ENCODE measurements at regions not wholly inside any gene's neighbourhood (a gene's known extent, or its start where the extent isn't known, plus 50 kb on each side); places are given as distances from the start of the nearest gene placed in this dataset.
A peak's percentile ranks its signal among the peaks of the same experiment; 100 is the strongest.
"Not testable (repeated sequence)": the region's sequence is repeated elsewhere in the genome, so short reads cannot be mapped to it uniquely, and the experiment has no call there.

DNA sequence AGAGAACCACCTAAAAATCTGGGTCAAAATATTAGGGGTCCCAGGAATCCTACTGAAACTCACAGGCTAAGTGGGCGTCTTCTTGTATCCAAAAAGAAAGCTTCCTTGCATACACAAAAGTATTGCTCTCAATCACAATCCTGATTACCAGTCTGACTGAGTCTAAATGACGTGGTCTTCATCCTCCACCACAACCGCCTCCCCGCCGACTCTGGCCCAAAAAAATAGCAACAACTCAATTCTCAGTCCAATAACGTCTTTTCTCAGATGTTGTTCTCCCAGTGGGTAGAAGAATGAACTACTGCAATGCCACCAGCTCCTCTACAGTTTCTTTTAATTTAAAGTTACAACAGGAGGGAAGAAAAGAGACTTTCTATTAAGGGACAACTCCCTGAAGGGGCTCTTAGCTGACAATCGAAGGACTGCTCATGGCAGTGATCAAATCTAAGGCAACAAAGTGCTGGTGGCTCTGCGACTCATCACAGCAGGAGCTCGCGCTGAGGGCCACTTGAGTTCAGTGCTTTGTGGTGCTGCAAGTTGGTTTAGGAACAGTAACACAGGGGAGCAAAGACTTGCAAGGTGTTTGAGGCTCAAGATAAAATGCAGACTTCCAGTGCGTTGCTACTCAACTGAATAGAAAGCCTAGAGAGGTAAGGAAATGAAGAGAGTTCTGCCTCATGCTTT lies 394.1 kb downstream of the BCAT1 start:
- DNase-seq: no peak

DNA sequence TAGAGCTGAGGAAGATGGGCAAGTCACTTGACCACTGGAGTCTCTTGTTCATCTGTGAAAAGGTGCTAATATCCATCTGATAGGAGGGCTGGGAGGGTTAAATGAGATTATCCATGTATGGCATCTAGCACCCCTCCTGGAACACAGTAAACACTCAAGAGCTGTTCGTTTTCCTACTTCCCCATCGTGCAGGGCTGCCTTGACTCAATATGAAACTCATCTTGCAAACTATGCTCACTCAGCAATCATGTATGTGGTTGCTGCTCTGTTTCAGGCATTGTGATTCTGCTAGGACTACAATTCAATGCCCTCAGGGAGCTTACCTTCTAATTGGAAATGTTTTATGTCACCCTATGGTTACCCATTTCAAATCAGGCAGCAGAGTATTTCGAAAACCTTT lies 395.6 kb downstream of the BCAT1 start:
- no peak for DNase-seq

DNA sequence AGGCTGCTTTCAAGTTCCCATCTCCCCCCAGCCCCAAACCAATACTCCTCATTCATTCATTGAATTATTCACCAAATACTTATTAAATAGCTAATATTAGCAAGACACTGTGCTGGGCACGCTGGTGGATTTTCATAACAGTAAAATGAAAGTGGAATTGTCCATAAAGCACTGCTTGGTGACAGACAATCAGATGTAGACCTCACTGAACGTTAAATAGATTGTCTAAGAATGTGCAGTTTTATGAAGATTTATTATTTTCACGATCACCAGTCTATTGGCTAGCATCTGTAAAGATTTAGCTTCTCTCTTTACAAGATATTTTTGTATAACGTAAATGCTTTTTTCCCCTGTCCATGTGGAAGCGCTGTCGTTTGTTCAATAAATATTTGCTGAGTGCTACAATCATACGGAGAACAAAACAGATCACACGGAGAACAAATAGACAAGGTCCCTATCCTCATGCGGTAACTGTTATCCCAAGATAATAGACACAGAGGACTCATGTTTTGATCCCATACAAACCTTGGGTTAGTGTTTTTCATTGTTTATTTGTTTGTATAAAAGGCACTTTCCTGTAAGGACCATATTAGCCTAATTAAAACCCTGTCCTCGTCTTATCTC lies 397.6 kb downstream of the BCAT1 start:
- DNase-seq: no peak

DNA sequence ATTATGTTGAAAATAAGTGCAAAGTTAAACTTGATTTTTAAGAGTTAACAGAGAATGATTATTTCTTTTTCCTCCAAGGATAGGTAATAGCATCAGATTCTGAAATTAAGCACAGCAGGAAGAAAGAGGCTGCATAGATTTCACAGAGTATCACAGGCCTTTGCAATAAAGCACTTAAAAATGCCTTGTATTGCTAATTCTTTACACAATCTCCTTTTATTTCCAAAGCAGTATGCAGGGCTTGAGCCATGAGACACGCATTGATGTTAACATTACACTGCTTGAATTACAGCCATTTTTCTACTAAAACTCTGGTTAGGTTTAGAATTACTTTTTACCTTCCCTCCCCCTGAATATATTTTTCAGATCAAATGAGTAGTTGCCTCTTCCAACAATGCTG lies 398.3 kb downstream of the BCAT1 start:
- DNase-seq: no peak

DNA sequence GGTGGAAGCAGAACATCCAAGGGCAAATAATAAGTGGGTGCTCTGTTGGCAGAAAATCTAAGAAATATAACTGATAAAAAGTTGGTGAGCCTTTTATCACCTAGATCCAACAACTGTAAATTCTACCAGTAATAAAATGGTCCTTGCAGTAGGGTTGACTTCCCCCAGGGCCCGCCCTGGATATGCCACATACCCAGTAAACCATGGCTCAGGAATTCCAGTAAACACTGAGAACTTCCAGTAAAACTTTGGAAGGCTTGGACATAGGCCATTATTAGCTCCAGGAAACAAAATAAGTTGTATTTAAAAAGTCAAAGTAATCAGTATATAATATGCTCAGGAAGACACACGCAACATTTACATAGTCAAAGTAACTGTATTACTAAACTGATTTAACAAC lies 402.2 kb downstream of the BCAT1 start:
- no peak for DNase-seq

DNA sequence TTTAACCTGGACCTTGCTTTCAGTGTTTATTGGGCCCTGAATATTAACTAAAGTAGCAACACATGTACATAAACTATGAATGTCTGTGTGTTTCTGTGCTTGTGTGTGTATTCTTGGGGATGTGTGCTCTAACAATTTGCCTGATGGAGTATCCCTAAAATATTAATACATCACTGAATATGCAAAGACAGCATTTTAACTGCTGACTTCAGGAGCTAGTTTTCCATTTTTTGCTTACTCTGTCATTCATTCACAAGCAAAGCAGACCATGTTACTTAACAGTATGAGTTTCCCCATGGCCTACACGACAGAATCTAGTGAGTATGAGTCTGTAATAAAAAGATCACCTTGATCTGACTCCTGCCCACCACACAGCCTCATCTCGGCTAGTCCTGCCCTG lies 402.8 kb downstream of the BCAT1 start:
- DNase-seq: no peak

DNA sequence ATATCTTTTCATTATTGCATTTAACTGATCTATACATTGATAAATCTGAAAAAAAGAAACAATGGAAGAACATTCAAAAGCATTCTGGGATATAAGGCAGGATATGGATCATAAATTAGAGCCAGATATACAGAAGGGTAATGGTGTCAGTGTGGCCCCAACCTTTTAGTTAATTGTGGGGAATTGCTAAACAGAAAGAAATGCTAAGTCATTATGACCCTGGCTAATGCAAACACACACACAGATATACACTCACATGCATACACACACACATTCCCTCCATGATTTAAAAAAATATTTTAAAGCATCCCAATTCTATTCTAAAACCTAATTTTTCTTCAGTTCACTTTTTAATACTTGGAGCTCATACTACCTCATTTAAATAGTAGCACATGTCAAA lies 404.5 kb downstream of the BCAT1 start:
- DNase-seq: no peak

DNA sequence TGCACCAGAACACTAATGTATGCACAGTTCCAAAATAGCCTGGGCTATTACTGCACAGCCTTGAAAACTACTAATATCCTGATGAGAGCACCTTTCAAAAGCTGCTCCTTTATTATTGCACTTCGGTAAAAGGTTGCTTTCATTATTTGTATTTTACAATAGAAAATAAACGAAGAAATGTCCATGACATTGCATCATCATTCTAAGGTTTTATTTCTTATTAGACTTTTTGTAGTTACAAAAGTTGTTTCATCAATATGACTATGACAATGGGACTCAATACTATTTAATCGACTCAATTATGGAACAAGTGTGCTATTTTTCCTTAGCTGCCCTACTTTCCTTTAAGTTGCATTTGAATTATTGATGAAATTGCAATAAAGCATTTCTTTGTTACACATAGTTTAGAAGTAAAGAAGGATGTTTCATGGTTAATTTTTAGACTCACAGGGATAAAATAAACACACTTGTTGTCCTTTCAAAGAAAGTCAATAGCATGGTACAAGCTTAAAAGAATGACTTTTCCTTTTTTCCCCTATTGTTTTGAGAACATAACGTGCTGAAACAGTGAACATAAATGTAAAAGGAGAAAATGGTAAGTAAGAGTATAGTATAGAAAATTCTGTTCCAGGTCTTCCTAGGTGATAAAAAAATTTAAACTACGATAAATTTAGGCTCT lies 407.6 kb downstream of the BCAT1 start:
- no peak for DNase-seq

DNA sequence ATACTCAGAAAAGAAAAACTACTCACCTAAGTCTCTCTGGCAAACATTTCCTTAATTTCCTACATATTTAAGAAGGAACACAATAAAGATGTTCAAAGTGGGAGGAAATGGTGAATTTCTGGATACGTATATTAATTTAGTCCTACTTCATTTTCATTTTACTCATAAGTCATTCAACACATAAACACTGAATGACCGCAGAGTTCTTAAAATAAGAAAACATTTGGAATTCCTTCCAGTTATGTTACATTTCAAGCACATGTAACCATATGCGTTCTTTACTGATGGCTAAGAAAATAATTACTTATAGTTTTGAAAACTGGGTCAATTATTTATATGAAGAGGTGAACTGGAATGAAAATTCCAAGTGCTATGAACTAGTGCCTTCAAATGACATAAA lies 409.3 kb downstream of the BCAT1 start:
- no peak for DNase-seq

DNA sequence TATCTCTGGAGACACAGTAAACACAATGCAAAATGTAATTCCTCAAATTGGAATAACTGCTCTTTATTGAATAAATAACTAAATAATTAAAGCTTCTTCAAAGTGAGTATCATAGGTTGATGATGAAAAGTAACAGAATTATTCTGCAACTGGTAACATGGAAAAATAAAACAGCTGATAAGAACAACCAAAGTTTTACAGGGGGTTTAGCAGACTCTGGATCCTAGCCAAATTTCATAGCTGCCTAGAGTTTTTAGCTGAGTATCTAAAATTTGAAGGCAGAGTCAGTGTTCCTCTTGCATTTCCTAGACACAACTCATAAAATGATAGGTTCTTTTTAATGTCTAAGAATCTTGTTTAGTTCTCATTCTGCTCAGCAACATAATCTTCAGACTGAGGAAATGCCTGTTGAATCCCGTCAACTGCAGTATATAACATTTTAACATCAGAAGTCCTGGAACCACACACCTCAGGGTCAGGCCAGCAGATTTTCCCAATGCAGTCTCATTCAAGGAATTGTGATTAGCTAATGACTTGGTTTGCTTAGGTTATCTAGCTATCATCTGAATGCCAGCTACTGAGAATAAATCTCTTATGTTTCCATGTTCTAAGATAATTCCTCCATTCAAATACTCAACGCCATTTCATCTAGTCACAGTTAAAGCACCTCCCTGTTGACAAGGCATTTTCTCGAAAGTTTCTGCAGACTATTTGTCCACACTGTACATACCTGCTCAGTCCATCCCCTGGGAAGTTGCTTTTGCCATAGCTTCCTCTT lies 411.6 kb downstream of the BCAT1 start:
- DNase-seq: no peak

DNA sequence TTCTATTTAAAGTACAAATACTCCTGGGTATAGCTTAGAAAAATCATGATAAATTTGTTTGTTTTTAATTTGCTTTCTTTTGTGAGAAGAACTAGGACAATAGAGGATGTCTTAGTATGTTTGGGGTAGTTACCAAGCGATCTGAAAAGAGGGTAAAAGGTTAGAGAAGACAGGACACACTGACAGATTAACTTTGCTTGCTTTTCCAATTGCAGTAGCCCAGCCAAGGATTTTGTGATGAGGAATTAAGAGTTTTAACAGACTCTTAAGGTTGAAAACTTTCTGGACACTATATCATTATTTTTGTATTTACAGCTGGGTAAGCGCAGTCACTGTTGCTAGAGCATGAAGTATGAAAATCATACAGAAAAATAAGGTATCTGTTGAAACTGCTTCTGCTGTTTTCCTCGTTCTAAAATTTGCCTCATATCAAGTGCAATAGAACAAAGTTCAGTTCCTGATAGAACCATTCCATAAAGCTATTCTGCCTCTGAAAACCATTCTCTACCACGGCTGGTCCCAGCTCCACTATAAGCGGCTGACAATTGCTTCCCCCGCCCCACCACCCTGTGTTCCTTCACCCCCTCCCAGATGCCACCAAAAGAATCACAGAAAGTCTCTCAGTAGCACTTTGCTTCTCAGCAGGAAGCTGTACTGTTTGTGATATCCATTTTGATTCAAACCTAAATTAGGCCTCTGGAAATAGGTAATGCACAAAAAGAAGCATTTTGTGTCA lies 413.4 kb downstream of the BCAT1 start:
- DNase-seq: no peak

DNA sequence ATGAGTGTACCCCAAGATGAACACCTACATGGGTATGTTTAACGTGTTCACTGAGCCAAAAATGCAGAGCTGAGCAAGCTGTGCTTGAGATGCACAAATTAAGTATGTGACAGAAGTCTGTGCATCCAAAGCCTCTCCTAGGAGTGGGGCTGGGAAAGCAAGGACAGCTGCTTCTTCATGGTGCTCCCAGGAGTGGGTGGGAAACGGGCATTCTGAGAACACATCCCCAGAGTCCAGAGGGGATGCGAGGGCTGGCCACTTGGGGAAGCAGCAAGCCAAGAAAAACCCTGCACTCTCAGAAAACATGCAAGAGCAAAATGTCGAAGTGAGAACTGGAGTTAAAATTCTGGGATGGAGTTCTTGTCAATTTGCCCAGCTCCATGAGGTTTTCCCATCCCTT lies 414.3 kb downstream of the BCAT1 start:
- DNase-seq: no peak

DNA sequence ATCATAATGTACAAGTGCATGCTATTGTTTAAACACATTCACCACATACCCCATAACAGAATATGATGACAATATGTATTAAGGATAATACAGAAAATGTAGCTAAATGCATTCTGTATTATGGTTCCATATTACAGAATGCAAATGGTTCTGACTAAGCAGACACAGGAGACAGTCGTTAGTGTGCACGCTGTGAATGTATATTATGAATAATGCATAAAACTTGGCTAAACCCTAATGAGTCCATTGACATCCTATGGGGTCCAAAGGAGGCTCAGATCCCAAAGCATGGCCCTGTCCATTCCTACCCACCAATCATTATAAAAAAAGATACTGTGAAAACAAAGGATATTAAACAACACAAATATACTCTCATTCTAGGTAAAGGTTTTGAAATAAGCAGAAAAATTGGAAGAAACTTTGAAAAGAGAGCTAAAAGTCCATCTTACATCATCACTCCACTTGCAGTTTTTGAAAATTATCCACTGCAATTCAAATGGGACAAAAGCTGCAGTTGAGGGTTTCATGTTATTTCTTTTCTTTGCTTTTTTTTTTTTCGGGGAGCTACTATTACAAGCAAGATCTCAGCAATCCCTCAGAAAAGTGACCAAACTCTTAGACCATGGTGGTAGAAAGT lies 415.1 kb downstream of the BCAT1 start:
- no peak for DNase-seq

DNA sequence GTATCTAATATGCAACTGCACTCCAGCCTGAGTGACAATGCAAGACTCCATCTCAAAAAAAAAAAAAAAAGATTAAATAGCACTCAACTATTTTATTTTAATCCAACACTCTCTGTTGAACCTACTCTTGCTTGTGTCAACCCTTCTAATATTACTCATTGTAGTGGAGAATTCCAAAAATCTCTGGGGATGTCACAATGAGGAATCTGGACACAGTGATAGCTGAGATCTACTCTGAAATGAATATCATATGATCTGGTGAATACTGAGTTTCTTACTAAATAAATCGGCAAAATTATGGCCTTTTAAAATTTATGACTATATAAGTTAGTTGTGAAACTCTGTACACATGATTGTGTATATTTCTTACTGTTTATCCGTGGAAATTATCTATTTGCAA lies 418.2 kb downstream of the BCAT1 start:
- DNase-seq: no peak

DNA sequence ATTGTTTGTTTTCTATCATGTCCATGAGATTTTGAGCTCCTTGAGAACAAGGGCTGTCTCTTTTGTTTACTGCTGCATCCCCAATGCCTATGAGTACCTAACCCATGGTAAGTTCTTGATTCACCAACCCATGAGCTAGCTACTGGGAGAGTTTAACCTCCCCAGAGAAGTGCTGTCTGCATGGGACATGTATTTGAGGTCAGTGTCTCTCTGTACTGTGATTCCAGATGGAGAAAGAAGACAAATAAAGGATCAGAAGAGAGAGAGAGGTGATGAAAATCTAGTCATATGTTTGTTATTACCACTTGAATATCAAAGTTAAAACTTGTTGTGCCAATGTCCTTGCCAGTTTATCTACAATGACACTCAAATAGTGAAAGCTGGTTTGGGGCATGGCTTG lies 421.8 kb downstream of the BCAT1 start:
- no peak for DNase-seq

DNA sequence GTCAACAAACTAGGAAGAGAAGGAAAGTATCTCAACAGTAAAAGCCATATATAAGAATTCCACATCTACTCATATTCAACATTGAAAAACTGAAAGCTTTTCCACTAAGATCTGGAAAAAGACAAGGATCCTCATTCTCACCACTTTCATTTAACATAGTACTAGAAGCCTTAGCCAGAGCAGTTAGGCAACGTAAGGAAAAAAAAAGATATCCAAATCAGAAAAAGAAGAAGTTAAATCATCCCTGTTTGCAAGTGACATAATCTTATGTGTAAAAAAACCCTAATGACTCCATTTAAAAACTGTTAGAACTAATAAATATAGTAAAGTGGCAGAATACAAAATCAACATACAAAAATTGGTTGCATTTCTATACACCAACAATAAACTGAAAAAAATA lies 426.2 kb downstream of the BCAT1 start:
- DNase-seq: peak; percentile 63

DNA sequence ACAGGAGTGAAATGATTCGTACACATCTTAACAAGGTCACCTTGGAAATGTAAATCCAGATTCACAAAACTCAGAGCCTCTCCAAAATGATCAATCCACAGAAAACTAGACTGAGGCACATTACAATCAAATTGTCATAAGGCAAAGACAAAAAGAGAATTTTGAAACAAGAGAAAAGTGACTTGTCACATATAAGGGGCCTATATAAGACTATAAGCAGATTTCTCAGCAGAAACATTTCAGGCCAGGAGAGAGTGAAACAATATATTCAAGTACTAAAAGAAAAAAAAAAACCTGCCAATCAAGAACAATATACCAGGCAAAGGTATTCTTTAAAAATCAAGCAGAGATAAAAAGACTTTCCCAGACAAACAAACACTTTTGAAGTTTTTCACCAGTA lies 429.1 kb downstream of the BCAT1 start:
- DNase-seq: no peak

DNA sequence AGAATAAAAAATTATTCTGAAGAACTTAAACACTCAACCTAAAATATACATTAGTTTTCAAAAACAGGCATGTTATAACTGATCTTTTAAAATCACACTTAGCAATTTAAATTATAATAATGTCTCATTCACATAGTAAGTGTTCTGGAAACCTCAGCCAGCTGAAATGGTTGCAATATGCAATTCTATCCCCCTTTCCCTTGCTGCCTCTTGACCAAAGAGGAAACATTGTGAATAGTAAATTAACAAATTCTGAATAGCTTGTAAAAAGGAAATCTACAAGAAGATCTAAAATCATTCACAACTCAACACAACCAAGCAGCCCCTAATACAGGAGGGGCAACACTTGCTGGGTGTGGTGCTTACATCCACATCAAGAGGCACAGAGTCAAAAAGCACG lies 431.9 kb downstream of the BCAT1 start:
- DNase-seq: no peak

DNA sequence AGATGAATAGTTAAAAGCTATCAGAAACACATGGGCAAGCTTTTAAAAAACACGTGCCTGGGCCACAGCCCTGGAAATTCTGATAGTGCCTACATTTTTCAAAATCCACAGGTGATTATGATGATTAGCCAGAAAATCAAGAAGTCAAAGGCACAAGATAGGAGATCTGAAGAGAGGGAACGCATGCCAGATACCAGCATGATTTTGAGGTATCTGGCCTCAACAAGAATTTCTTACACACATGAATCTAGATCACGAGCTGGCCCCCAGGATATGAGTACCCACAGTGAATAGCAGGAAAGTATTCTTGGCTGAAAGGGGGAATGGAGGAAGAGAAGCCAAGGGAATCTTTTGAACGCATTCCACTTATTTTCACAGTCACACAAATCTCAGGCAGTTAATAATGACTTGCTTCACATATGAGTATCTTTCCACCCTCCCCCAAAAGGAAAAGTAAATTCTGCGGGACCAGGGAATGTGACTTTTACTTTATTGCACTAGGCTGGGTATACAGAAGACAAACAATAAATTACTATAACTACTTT lies 438.2 kb downstream of the BCAT1 start:
- DNase-seq: no peak

DNA sequence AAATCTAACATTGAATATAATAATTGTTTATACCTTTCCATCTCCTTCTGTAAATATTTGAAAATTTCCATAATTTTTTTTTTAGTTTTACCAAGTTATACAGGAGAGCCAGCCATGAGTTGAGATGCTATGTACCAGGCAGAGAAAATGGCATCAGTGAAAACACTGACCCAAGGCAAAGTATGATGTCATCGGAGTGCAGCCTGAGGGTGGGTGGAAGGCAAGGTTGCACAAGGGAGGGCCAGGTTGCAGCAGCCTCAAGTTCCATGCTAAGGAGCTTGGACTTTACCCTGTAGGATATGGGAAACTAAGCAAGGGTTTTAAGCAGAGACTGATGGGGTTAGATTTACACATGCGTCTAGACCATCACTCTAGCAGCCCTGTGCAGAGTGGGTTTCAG lies 441.1 kb downstream of the BCAT1 start:
- peak; percentile 23 for DNase-seq

DNA sequence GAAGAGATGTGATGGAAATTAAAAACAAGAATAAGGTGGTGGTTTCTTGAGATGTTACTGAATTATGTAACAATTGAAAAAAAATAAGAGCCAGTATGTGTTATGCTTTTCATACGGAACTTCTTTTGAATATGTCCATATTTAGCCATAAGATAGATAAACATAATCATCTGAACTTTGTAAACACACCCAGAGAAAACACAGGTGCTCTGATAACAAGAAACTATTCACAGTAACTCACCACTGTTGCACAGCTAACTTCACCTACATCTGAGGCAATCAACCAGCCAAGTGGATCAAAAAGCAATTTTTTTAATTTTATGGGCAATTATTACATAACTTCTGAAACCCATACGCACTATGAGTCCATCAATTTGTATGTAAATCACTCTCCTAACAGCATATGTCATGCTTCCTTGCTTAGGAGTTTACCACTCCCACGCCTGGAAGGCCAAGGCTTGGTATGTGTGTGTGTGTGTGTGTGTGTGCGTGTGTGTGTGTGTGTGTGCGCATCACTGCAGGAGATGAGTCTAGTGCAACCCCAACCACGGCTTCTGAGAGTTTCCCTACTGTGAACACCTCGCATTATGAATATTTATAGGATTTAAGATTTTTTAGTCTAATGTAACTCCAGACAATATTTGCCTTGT lies 443.4 kb downstream of the BCAT1 start:
- DNase-seq: no peak

DNA sequence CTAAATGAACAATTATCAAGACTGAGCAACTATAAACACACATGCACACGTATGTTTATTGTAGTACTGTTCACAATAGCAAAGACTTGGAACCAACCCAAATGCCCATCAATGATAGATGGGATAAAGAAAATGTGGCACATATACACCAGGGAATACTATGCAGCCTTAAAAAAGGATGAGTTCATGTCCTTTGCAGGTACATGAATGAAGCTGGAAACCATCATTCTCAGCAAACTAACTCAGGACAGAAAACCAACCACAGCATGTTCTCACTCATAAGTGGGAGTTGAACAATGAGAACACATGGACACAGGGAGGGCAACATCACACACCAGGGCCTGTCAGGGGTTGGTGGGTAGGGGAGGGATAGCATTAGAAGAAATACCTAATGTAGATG lies 445.4 kb downstream of the BCAT1 start:
- not testable (repeated sequence) for DNase-seq
